GM18519 (cell line): ENCODE measurements at regions not wholly inside any gene's neighbourhood (a gene's known extent, or its start where the extent isn't known, plus 50 kb on each side); places are given as distances from the start of the nearest gene placed in this dataset.
"Not testable (repeated sequence)": the region's sequence is repeated elsewhere in the genome, so short reads cannot be mapped to it uniquely, and the experiment has no call there.

Experiments
- ATAC-seq: cut with Tn5 transposase; IDR thresholded peaks from one replicate; pipeline ENCODE4 v1.9.1; 2021; ENCODE audit warnings: mild to moderate bottlenecking, moderate library complexity; ENCODE audit not compliant: unreplicated experiment, low FRiP score

- ATAC-seq = no peak
Observed at GRCh38 chr12:125531574-125531973, 466.3 kb downstream of the AACS start.

- ATAC-seq = peak; percentile 61
Observed at GRCh38 chr12:125533434-125534029, 468.3 kb downstream of the AACS start.

- ATAC-seq = no peak
Observed at GRCh38 chr12:125538401-125539199, 473.4 kb downstream of the AACS start.

DNA sequence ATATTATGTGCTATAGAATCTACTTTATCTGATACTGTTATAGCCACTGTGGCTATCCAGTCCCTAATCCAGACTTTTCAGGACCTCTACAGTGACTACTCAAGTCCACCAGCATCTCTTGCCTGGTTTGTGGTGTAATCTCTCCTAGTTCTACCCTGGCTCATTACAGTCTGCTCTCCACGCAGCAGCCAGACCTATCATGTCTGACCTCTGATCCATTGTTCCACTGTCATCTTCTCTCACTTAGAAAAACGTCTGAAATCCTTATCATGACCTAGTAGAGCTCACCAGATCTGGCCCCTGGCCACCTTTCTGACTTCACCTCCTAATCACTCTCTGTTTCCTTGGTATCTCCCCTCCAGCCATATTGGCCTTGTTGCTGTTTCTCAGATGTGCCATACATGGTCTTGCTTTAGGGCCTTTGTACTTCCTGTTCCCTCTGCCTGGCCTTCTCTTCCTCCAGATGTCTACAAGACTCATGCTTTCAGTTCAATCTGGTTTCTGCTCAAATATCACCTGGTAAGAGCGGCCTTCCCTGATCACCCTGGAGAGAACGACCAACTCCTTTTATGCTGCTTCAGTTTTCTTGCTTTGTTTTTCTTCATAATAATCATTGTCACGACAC lies 475.5 kb downstream of the AACS start:
- no peak for ATAC-seq

- ATAC-seq = no peak
Observed at GRCh38 chr12:125544960-125545359, 479.7 kb downstream of the AACS start.

DNA sequence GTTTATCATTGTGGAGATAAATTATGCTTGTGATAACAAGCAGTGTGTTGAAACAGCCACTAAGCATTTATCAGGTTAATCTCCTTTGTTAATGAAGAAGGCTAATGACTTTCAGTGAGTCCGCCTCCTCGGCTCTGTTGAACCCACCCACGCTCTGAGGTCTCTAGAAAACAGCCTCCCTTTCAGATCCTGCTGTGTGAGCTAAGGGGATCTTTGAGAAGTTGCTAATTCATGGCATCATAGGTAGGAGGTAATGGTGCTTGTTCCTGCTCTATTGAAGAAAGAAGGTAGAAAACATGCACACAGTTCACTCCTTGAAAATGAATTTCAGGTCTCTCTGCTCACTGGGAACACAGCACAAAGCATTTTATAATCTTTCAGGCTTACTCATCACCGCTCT lies 483.9 kb downstream of the AACS start:
- ATAC-seq = no peak

GRCh38 chr12:125549836-125550235 lies 484.6 kb downstream of the AACS start:
- ATAC-seq = no peak

DNA sequence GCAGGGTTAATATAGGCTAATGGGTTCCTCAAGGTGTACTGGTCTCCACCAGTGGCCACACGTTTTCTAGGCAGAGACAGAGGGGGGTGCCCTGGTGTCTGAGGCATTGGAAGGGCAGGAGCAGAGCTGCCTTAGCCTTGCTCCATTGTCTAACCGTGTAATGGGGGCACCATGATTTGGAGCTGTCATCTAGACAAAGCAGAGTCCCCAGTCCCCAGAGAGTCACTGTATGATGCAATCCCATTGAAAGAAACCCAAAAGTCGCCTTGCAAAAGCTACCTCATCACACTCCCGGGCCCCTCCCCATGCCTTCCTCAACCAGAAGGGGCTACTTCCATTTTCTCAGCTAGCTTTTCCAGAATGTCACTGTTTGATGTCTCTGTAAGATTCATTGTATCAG lies 487.1 kb downstream of the AACS start:
- no peak for ATAC-seq

GRCh38 chr12:125561008-125561407 lies 495.8 kb downstream of the AACS start:
- not testable (repeated sequence) for ATAC-seq

DNA sequence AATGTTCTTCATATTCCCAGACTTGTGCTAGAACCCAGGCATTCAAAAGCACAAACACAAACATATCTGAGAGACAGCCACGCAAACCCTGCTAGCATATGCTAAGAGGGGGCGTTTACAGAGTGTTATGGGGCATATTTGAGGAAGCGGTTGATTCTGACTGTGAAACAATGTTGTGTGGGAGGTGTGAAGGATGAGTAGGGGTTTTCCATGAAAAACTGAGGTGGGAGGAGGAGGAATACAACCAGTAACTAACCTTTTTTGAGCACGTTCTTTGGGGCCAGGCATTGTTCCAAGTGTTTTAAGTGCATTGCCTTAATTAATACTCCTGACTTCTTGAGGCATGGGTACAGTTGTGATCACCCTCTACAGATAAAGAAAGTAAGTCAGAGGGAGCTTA lies 499.5 kb downstream of the AACS start:
- ATAC-seq = no peak

DNA sequence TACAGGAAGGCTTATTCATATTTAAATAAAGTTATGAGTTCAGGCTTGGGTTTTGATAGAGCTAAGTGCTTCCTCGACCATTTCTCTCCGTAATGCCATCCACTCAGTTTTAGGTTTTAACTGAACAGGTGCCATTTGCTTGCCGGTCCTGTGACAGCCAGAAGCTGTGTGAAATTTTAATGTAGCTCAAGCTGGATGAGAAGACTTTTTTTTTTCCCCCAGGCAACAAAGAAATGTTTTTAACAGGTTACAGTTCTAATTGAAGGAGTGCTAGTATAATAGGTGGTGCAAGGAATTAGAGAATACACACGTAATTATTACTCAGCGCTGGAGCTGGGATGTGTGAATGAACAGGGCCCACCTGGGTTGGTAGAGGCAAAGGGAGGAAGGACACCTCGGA lies 502.3 kb downstream of the AACS start:
- no peak for ATAC-seq

- no peak for ATAC-seq
Observed at GRCh38 chr12:125568306-125568705, 503.1 kb downstream of the AACS start.

DNA sequence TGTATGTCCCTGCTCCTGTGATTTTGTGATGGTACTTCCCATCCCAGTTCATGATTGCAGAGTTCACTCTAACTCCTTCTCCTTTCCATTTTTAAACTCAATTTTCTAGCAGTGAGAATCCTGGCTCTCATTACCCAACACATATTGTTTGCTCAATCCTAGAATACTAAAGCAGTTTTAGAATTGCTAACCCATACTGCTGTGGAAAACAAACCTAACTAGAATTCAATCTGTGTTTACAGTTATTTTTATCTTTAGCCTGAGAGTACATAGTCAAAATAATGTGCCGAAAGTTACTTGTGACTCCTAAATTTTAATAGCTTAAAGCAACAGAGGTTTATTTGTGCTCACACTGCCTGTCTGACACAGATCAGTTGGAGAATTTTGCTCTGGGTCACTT lies 508.0 kb downstream of the AACS start:
- ATAC-seq = no peak

- no peak for ATAC-seq
Observed at GRCh38 chr12:125577334-125577733, 512.1 kb downstream of the AACS start.

- no peak for ATAC-seq
Observed at GRCh38 chr12:125579916-125580315, 514.7 kb downstream of the AACS start.

- no peak for ATAC-seq
Observed at GRCh38 chr12:125583071-125583470, 517.8 kb downstream of the AACS start.

DNA sequence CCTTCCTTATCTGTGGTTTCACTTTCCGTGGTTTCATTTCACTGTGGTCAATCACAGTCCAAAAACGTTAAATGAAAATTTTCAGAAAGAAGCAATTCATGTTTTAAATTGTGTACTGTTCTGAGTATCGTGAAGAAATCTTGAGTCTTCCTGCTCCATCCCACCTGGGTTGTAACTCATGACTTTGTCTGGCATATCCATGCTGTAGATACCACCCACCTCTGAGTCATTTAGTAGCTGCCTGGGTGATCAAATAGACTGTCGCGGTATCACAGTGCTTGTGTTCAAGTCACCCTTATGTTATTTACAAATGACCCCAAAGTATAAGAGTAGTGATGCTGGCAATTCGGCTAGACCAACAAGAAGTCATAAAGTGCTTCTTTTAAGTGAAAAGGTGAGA lies 521.2 kb downstream of the AACS start:
- ATAC-seq = no peak

GRCh38 chr12:125593269-125593668 lies 528.0 kb downstream of the AACS start:
- no peak for ATAC-seq

DNA sequence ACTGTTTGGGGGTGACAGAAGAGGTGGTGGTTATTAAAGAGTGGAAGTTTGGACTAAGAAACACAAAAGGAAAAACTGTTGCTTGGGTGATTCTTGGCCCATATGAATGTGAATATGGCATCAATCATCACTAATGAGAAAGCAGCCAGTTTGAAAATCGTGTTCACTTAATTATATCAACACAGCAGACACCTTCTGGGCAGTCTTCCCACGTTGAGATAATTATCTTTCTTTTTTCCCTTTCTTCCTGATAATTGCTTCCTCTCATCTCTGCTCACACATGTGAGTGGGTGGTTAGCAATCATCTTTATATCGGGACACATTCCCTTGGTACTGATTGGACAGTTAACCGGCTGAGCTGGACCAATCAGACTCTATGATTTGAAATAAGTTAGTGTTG lies 539.7 kb downstream of the AACS start:
- no peak for ATAC-seq

DNA sequence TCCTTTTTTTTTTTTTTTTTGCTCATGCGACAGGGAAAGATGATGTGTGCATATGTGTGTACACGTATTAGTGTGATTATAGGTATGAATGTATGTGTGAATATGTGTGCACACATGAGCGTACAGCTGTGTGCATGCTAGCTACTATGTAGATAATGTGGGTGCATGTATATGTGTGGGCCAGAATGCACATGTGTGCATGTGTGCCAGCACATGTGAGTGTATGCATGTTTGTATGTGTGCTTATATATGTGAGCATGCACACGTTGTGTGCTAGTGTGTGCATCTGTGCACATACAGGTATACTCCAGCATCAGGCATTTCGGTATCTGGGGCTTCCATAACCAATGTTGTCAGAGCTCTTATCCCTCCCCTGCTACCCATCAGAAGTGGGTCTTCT lies 541.1 kb downstream of the AACS start:
- ATAC-seq = no peak

- ATAC-seq = no peak
Observed at GRCh38 chr12:125610292-125610691, 545.1 kb downstream of the AACS start.

DNA sequence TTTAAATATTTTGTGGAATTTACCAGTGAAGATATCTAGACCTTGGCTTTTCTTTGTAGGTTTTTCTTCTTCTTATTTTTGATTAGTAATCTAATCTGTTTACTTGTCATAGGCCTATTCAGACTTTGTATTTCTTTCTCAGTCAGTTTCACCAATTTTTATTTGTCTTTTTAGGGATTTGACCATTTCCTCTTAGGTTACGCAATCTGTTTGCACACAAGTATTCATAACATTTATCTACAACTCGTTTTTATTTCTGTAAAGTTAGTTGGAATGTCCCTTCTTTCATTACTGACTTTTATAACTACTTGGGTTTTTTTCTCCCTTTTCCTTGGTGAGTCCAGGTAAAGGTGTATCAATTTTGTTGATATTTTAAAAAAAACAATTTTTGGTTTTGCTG lies 545.7 kb downstream of the AACS start:
- ATAC-seq = no peak
